NT2/D1 (cell line): ENCODE measurements at regions not wholly inside any gene's neighbourhood (a gene's known extent, or its start where the extent isn't known, plus 50 kb on each side); places are given as distances from the start of the nearest gene placed in this dataset.

Experiments
- SUZ12 ChIP-seq: IDR thresholded peaks from 2 replicates; pipeline ENCODE4 v1.6.1; 2011; ENCODE audit not compliant: insufficient read length, insufficient read depth; ENCODE audit errors: extremely low read depth
- YY1 ChIP-seq: IDR thresholded peaks from 2 replicates; pipeline ENCODE4 v1.6.1; 2011; ENCODE audit not compliant: insufficient read length, insufficient read depth
- ZNF274 ChIP-seq: IDR thresholded peaks from 2 replicates; pipeline ENCODE4 v1.6.1; 2011; ENCODE audit warnings: mild to moderate bottlenecking, low read depth, low read length

DNA sequence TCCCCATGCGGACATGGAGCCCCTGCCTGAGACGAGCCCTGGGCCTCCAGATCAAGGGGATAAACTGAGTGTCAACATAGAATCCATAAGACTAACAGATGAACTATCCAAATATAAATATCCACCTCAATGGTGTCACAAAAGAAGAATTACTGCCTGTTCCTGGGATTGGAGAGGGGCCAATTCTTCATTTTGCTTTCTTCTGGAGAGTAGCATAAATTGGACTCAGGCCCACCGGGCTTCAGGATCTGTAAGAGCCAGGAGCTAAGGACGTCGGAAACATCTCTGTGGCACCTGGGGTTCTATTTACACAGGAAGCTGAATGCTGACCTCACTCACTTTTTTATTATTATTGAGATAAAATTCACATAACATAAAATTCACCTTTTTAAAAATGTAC lies 408.2 kb upstream of the CCDC196 start:
- TF ChIP-seq YY1 (no peak), ZNF274 (no peak), SUZ12 (no peak)
